OCI-LY7 (cell line): ENCODE measurements at regions not wholly inside any gene's neighbourhood (a gene's known extent, or its start where the extent isn't known, plus 50 kb on each side); places are given as distances from the start of the nearest gene placed in this dataset.

Source experiments
- CTCF ChIP-seq: fragments of 200-600 bp; sonication (generic); conservative IDR thresholded peaks from 2 replicates; pipeline ENCODE4 v1.5.1; 2014; ENCODE audit warnings: mild to moderate bottlenecking, antibody characterized with exemption, low read length, moderate library complexity, mixed read lengths
- EZH2phosphoT487 ChIP-seq: fragments of 200-600 bp; sonication (generic); IDR thresholded peaks from 2 replicates; pipeline ENCODE4 v1.6.1; 2018; ENCODE audit warnings: low read depth, borderline replicate concordance, mild to moderate bottlenecking, mixed run types, antibody characterized with exemption, low read length, moderate library complexity, mixed read lengths

- no peak for TF ChIP-seq CTCF
- no peak for TF ChIP-seq EZH2phosphoT487
Measured at GRCh38 chr3:115388166-115388565, 235.1 kb upstream of the GAP43 start.
